ENCODE measurements at regions not wholly inside any gene's neighbourhood (a gene's known extent, or its start where the extent isn't known, plus 50 kb on each side); places are given as distances from the start of the nearest gene placed in this dataset.

GRCh38 chr5:17352223-17352622 is 134.8 kb downstream of the BASP1 start:
- no peaks in the 10 kb centered on the region for H3K79me2 ChIP-seq (replicated peaks; ENCODE audit: insufficient read depth)
- peaks cover 18% of the 10 kb centered on the region for H3K4me1 Mint-ChIP-seq

More at GRCh38 chr5:17352223-17352622, 134.8 kb downstream of the BASP1 start:
- no peaks in the 10 kb centered on the region for H3K36me3 ChIP-seq (ENCODE audit: insufficient read depth)
- H3K27me3 ChIP-seq (ENCODE audit: insufficient read depth): no peaks in the 10 kb centered on the region
- no peak overlapping the region for H3K4me2 ChIP-seq
- DNase-seq (ENCODE audit: low spot score) (no peak), ATAC-seq (no peak; the same call in 2 of the 3 replicates)
- H3K4me1 ChIP-seq (ENCODE audit: insufficient read depth): peaks cover 13% of the 10 kb centered on the region
- H3K9me2 ChIP-seq (ENCODE audit: insufficient read depth): peaks cover 6% of the 10 kb centered on the region; the same call in 1 of the 2 replicates
- no peaks in the 10 kb centered on the region for H3K36me3 Mint-ChIP-seq (ENCODE audit: low read depth)
- TF ChIP-seq POLR2AphosphoS5 (IDR thresholded peaks at IDR 0.05; ENCODE audit: low read depth) (no peak), NANOG (IDR thresholded peaks at IDR 0.05; ENCODE audit: borderline replicate concordance) (no peak), CTCF (conservative IDR thresholded peaks at IDR 0.05; ENCODE audit: low read depth in 2 of 2) (no peak), CREB1 (CRISPR knock-in tag; IDR thresholded peaks at IDR 0.05; ENCODE audit: low read depth) (no peak), ZNF114 (CRISPR knock-in tag; IDR thresholded peaks at IDR 0.05) (no peak), ETS1 (IDR thresholded peaks at IDR 0.05) (no peak), EZH2 (IDR thresholded peaks at IDR 0.05; ENCODE audit: low read depth, unreplicated experiment) (no peak), ZNF462 (CRISPR knock-in tag; IDR thresholded peaks at IDR 0.05) (no peak), ZNF331 (CRISPR knock-in tag; IDR thresholded peaks at IDR 0.05; ENCODE audit: low read depth) (no peak), JUNB (IDR thresholded peaks at IDR 0.05; ENCODE audit: unreplicated experiment) (no peak), STAT1 (IDR thresholded peaks at IDR 0.05; ENCODE audit: unreplicated experiment) (no peak)
- peaks cover 2% of the 10 kb centered on the region for H3K27me3 Mint-ChIP-seq (ENCODE audit: insufficient read depth, low read depth, poor library complexity)
- no peaks in the 10 kb centered on the region for H3F3A ChIP-seq (replicated peaks; ENCODE audit: low read depth)
- H3K4me3 ChIP-seq: no peak overlapping the region
- no peak overlapping the region for H2AFZ ChIP-seq
- H3K4me3 Mint-ChIP-seq: no peak overlapping the region
- H3K27ac Mint-ChIP-seq: no peak overlapping the region
- no peaks in the 10 kb centered on the region for H3K9me3 Mint-ChIP-seq
- no peaks in the 10 kb centered on the region for H4K20me1 ChIP-seq (replicated peaks; ENCODE audit: insufficient read depth)
- H3K27ac ChIP-seq (ENCODE audit: low read depth): no peak overlapping the region

All from GM23338 (cell line).